ENCODE measurements at regions not wholly inside any gene's neighbourhood (a gene's known extent, or its start where the extent isn't known, plus 50 kb on each side); places are given as distances from the start of the nearest gene placed in this dataset.

DNA sequence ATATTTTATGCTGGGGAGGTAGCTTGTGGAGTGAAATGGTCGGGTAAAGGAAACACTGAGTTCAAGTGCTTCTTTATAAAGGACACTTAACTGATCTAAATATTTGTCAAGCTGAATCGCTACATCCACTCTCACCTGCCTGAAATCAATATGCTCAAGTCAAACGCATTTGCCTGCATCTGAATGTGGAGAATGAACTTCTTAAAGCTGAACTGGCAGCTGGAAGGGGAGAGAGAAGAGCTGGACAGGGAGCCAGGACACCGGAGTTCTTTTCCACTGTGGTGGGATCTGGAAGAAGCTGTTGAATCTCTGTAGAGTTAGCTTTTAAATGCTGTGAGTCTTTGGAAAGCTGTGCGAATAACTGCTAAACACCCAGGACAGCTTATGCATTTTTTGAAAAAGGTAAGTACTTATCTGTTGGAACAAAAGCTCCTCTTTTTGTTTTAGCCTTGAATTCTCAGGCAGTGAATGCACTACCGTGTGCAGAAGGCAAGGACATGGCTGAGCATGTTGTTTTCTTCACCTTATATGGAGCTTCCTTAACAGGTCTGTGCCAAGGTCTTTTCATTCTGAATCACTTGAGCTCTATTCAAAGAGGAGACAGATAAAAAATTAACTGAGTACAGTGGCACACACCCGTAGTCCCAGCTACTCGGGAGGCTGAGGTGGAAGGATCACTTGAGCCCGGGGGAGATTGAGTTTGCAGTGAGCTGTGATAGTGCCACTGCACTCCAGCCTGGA, 74.2 kb upstream of the KLF7 start:
- DNase-seq (ENCODE audit: low spot score in 2 of 2) (no peak), ATAC-seq (replicated peaks; ENCODE audit: extremely low read depth, poor library complexity, severe bottlenecking) (no peak)
- no peak overlapping the region for H3K4me3 Mint-ChIP-seq
- no peaks in the 10 kb centered on the region for H3K9me3 Mint-ChIP-seq
- no peaks in the 10 kb centered on the region for H3K36me3 Mint-ChIP-seq (ENCODE audit: insufficient read depth)
- H3K4me1 Mint-ChIP-seq: no peaks in the 10 kb centered on the region
- no peak overlapping the region for H3K27ac Mint-ChIP-seq (ENCODE audit: low read depth)
- no peaks in the 10 kb centered on the region for H3K27me3 Mint-ChIP-seq

DNA sequence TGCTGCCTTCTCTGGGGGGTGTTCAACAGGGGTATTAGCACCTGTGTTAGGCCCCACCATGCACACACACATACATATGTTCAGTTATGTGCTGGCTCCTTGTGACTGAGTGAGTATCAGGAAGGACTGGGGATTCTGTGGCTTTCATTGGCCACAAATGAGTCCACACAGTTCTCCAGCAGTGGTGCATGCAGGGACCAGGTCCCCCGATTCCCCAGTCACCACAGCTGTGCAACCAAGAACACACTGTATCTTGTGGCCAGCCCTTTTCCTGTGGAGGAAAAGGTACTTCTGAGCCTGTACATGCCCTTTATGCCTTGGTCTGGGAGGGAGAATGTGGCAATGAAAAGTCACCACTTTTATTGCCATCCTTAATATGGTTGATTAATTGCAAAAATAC, 74.9 kb upstream of the KLF7 start:
- no peaks in the 10 kb centered on the region for H3K36me3 Mint-ChIP-seq (ENCODE audit: insufficient read depth)
- H3K27me3 Mint-ChIP-seq: no peaks in the 10 kb centered on the region
- no peak for DNase-seq (ENCODE audit: low spot score in 2 of 2)
- no peak overlapping the region for H3K4me3 Mint-ChIP-seq
- no peaks in the 10 kb centered on the region for H3K4me1 Mint-ChIP-seq
- ATAC-seq (replicated peaks; ENCODE audit: extremely low read depth, poor library complexity, severe bottlenecking): no peak
- no peak overlapping the region for H3K27ac Mint-ChIP-seq (ENCODE audit: low read depth)
- H3K9me3 Mint-ChIP-seq: no peaks in the 10 kb centered on the region

DNA sequence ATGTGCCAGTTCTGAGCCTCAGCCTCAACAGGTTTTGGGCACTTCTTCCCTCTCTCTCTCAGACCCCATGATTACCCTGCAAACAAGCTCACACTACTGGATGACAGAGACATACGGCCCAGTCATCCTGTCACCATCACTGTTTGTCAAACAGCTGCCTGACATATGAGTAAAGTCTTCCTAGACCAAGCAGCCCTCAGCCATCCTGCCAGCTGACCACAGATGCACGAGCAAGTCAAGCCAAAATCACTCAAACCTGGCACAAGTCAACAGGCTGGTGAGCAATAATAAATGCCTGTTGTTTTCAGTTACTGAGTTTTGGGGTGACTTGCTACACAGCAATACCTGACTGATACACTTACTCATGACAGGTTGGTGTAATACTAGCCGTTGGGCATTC, 75.5 kb upstream of the KLF7 start:
- Mint-ChIP-seq H3K27me3 (no peaks in the 10 kb centered on the region), H3K4me3 (no peak overlapping the region), H3K27ac (ENCODE audit: low read depth) (no peak overlapping the region), H3K4me1 (no peaks in the 10 kb centered on the region), H3K36me3 (ENCODE audit: insufficient read depth) (no peaks in the 10 kb centered on the region), H3K9me3 (no peaks in the 10 kb centered on the region)
- no peak for DNase-seq (ENCODE audit: low spot score in 2 of 2)
- ATAC-seq (replicated peaks; ENCODE audit: extremely low read depth, poor library complexity, severe bottlenecking): no peak

DNA sequence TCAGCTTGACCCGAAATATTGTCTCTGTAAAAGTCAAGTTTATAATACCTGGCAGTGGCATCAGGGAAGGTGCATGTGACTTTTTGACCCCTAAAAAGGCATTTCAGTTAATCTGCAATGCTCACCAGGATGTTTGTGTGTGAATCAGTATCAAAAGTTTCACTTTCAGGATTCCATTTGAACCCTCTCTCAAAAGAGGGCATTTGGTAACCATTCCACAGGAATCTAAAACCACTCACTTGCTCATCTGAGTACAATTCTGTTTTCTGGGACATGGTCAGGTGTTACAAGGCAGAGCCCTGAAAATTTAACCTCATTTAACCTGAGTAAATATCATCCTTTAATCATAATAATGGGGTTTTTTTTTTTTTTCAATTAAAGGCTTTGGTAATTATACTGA, 77.9 kb upstream of the KLF7 start:
- H3K4me1 Mint-ChIP-seq: no peaks in the 10 kb centered on the region
- ATAC-seq (replicated peaks; ENCODE audit: extremely low read depth, poor library complexity, severe bottlenecking) (no peak), DNase-seq (ENCODE audit: low spot score in 2 of 2) (no peak)
- no peak overlapping the region for H3K27ac Mint-ChIP-seq (ENCODE audit: low read depth)
- H3K36me3 Mint-ChIP-seq (ENCODE audit: insufficient read depth): no peaks in the 10 kb centered on the region
- no peak overlapping the region for H3K4me3 Mint-ChIP-seq
- no peaks in the 10 kb centered on the region for H3K9me3 Mint-ChIP-seq
- H3K27me3 Mint-ChIP-seq: no peaks in the 10 kb centered on the region

DNA sequence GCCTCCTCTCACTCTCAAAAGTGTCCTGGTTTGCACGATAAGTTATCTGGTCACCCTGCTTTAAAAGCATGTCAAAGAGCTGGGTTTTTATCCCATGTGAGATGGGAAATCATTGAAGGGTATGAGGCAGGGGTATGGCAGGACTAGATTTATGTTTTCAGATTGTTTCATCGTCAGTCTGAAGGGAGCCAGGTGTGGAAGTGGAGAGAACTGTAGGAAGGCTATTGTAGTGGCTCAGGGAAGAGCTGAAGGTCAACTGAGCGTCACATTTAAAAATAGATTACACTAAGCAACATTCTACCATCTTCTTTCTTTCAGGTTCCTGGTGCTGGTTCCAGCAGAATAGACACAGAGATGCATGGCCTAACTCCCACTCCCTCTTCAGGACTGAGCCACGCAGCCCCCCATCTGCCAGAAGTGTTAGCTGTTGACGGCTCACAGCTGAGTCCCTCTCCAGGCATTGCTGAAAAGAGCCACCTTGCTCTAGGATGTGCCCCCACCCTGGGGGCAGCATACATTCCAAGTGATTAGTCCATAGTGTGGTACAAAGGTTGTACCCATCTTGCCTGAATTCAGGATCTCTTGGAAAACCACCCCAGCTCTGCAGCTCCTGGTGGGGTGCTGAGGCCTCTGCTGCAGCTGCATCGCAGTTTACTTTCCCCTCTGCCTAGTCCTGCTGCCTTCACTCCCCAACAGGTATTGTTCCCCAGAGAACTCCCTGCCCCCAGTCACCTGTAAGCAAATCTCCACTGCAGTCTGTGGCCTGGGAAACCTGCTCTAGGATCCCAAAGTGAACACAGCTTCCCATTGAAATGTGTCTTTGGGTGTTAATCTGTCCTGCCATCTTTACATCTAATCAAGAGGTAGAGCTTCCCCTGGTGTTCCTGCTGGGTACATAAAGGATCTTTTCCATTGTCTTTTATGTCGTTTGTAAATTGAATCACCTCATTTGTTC, 79.5 kb upstream of the KLF7 start:
- H3K27me3 Mint-ChIP-seq: no peaks in the 10 kb centered on the region
- DNase-seq (ENCODE audit: low spot score in 2 of 2) (no peak), ATAC-seq (replicated peaks; ENCODE audit: extremely low read depth, poor library complexity, severe bottlenecking) (no peak)
- no peak overlapping the region for H3K27ac Mint-ChIP-seq (ENCODE audit: low read depth)
- H3K36me3 Mint-ChIP-seq (ENCODE audit: insufficient read depth): no peaks in the 10 kb centered on the region
- no peaks in the 10 kb centered on the region for H3K9me3 Mint-ChIP-seq
- H3K4me1 Mint-ChIP-seq: no peaks in the 10 kb centered on the region
- no peak overlapping the region for H3K4me3 Mint-ChIP-seq

DNA sequence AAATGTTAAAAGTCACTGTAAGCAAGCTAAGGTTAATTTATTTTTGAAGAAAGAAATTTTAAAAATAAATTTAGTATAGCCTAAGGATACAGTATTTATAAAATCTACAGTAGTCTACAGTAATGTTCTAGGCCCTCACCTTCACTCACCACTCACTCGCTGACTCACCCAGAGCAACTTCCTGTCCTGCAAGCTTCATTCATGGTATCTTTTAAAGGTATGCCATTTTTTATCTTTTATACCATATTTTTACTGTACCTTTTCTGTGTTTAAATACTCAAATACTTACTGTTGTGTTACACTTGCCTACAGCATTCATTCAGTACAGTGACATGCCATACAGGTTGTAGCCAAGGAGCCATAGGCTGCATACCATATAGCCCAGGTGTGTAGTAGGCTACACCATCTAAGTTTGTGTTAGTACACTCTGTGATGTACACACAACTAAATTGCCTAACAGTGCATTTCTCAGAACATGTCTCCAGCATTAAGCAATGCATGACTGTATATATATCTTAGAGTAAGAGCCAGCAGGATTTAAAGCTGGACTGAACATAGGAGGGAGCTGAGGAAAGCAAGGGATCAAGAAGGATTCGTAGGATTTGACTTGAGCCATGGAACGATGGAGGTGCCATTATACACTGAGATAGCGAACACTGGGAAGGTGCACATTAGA, 83.1 kb upstream of the KLF7 start:
- Mint-ChIP-seq H3K36me3 (ENCODE audit: insufficient read depth) (no peaks in the 10 kb centered on the region), H3K9me3 (no peaks in the 10 kb centered on the region), H3K4me3 (no peak overlapping the region), H3K4me1 (no peaks in the 10 kb centered on the region), H3K27ac (ENCODE audit: low read depth) (no peak overlapping the region), H3K27me3 (no peaks in the 10 kb centered on the region)
- ATAC-seq (replicated peaks; ENCODE audit: extremely low read depth, poor library complexity, severe bottlenecking) (no peak), DNase-seq (ENCODE audit: low spot score in 2 of 2) (no peak)

DNA sequence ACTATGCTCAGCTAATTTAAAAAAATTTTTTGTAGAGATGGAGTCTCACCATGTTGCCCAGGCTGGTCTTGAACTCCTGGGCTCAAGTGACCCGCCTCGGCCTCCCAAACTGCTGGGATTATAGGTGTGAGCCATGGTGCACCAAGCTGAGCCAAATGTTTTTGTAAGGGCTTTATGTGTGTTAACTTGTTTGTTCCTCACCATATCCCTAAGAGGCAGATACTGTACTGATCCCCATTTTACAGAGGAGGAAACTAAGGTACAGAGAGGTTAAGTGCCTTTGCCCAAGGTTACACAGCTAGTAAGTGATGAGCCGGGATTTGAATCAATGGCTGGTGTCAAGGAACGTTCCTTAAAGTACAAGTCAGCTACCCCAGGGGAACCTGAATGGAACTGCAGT, 85.3 kb upstream of the KLF7 start:
- Mint-ChIP-seq H3K4me1 (no peaks in the 10 kb centered on the region), H3K27me3 (peaks cover 10% of the 10 kb centered on the region), H3K36me3 (ENCODE audit: insufficient read depth) (no peaks in the 10 kb centered on the region), H3K4me3 (no peak overlapping the region), H3K27ac (ENCODE audit: low read depth) (no peak overlapping the region), H3K9me3 (no peaks in the 10 kb centered on the region)
- ATAC-seq (replicated peaks; ENCODE audit: extremely low read depth, poor library complexity, severe bottlenecking): no peak
- DNase-seq (ENCODE audit: low spot score in 2 of 2): no peak

DNA sequence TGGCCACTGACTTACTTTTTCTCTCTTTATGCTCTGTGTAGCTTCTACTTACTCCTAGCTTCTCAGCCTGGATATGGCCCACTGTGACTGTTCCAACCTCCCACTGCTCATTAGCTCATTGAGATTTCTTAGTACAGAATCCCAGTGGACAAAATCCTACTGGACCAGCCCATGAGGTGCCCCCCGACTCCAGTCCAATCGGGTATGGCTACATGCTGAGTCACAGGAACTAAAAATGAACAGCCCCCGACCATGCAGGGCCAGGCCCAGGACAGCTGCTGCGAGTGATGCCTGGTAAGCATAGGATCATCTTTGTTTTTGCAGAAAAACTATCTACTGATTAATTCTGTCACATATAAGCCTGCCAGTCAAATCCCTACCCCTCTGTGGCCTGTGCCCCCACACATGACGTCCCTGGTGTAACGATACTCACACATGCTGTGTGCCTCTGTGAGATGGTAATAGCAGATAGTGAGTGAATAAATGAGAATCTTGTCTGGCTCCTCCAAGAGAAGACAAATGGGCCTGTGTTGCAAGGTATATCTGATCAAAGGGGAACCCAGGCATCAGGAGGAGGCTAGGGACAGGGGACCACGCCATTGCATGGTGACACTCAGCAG, 85.9 kb upstream of the KLF7 start:
- DNase-seq (ENCODE audit: low spot score in 2 of 2) (no peak), ATAC-seq (replicated peaks; ENCODE audit: extremely low read depth, poor library complexity, severe bottlenecking) (no peak)
- Mint-ChIP-seq H3K4me3 (no peak overlapping the region), H3K9me3 (no peaks in the 10 kb centered on the region), H3K36me3 (ENCODE audit: insufficient read depth) (no peaks in the 10 kb centered on the region), H3K27me3 (peaks cover 10% of the 10 kb centered on the region), H3K4me1 (no peaks in the 10 kb centered on the region), H3K27ac (ENCODE audit: low read depth) (no peak overlapping the region)

DNA sequence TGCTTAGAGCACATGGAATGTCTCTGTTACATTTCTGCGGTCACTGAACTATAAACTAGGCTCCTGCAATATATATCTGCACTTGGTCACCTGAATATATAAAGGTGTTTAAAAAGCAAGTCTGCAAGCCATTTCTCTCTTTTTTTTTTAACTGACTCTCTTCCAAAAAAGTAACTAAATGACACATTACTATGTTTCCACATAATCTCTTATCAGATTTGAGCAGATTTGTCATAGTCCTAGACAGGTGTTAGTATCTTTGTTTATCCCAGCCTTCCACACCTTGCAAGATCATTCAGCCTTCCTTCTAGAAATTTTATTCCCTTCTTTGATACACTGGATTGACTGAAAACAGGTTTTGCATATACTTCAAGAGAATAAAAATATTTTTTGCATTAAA, 86.7 kb upstream of the KLF7 start:
- DNase-seq (ENCODE audit: low spot score in 2 of 2): no peak
- Mint-ChIP-seq H3K36me3 (ENCODE audit: insufficient read depth) (no peaks in the 10 kb centered on the region), H3K4me3 (no peak overlapping the region), H3K27me3 (peaks cover 10% of the 10 kb centered on the region), H3K4me1 (no peaks in the 10 kb centered on the region), H3K27ac (ENCODE audit: low read depth) (no peak overlapping the region), H3K9me3 (no peaks in the 10 kb centered on the region)
- ATAC-seq (replicated peaks; ENCODE audit: extremely low read depth, poor library complexity, severe bottlenecking): no peak

DNA sequence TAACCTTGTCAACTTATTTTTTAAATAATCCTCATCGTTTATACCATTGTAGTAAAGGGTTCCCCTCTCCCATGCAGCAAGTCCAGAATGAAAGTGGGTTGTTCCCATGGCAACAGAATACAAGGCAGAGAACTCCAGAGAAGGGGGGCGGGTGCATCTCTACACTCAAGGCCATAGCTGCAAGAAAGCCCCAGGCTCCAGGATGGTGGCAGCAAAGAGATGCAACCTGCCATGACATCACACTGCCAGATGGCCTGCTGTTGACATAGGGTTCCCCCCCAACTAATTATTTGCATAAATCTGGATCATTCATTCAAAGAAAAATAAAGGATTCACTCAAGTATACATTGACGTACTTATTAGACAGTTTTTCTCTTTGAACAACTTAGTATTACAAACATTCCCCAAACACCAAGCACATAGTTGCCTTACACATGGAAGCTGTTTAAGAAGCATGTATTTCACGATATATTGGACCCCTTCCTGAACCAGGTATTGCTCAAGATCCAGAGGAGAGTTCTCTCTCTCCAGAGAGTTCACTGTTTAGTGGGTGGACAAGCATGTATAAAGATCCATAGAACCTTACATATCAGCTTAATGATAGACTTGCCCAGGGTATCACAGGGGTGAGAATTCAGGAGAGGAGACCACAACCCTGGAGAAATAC, 87.4 kb upstream of the KLF7 start:
- Mint-ChIP-seq H3K9me3 (no peaks in the 10 kb centered on the region), H3K27ac (ENCODE audit: low read depth) (no peak overlapping the region), H3K4me3 (no peak overlapping the region), H3K36me3 (ENCODE audit: insufficient read depth) (no peaks in the 10 kb centered on the region), H3K4me1 (no peaks in the 10 kb centered on the region), H3K27me3 (peaks cover 10% of the 10 kb centered on the region)
- DNase-seq (ENCODE audit: low spot score in 2 of 2) (no peak), ATAC-seq (replicated peaks; ENCODE audit: extremely low read depth, poor library complexity, severe bottlenecking) (no peak)

DNA sequence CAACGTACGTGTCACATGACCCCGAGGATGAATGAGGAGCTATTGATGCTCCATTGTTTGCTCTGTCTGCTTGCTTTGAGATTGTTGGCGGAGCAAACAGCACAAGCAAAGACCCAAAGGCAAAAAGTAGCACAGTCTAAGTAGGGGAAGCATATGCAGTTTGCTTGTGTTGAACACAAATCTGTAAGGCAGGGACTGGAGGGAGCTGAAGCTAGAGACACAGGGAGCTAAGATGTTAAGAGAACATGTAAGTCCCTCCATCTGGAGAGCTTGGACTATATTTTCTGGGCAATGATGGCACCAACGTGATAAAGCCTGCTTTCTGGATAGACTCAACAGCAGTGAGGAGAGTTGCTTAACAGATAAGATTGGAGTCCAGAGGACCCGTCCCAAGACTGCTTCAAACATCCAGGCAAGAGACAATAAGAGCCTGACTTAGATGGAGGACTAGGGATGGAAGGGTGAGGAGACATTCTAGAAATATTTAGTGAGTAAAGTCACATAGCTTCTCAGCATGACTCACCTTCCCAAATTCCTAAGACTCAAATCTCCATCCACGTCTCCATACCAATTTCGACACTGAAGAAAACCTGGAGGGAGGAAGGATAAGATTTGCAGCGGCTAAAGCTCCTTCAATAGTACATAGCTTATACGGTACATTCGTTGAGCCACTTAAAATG, 88.1 kb upstream of the KLF7 start:
- DNase-seq (ENCODE audit: low spot score in 2 of 2) (no peak), ATAC-seq (replicated peaks; ENCODE audit: extremely low read depth, poor library complexity, severe bottlenecking) (no peak)
- no peaks in the 10 kb centered on the region for H3K9me3 Mint-ChIP-seq
- H3K4me3 Mint-ChIP-seq: no peak overlapping the region
- H3K27ac Mint-ChIP-seq (ENCODE audit: low read depth): no peak overlapping the region
- H3K4me1 Mint-ChIP-seq: no peaks in the 10 kb centered on the region
- H3K36me3 Mint-ChIP-seq (ENCODE audit: insufficient read depth): no peaks in the 10 kb centered on the region
- peaks cover 10% of the 10 kb centered on the region for H3K27me3 Mint-ChIP-seq

Measured in central memory CD8-positive, alpha-beta T cell (primary cell).